HepG2 (cell line): ENCODE measurements at regions not wholly inside any gene's neighbourhood (a gene's known extent, or its start where the extent isn't known, plus 50 kb on each side); places are given as distances from the start of the nearest gene placed in this dataset.

ENCODE experiments used
- MIER3 ChIP-seq: IDR thresholded peaks from 2 replicates; pipeline ENCODE4 v1.6.1; 2016; ENCODE audit warnings: missing compliant biosample characterization, borderline replicate concordance
- RXRB ChIP-seq: IDR thresholded peaks from 2 replicates; pipeline ENCODE4 v1.6.1; 2016; ENCODE audit warnings: borderline replicate concordance, missing genetic modification reagents, missing compliant biosample characterization
- SP4 ChIP-seq: sonication (generic); formaldehyde crosslinking; IDR thresholded peaks from 2 replicates; pipeline ENCODE4 v1.8.1; 2023; ENCODE audit warnings: mild to moderate bottlenecking, missing genetic modification reagents
- ZNF124 ChIP-seq: sonication (generic); formaldehyde crosslinking; IDR thresholded peaks from 2 replicates; pipeline ENCODE4 v1.4.0; 2020; ENCODE audit warnings: missing genetic modification reagents
- ZNF615 ChIP-seq: sonication (generic); formaldehyde crosslinking; IDR thresholded peaks from 2 replicates; pipeline ENCODE4 v1.5.0; 2020; ENCODE audit warnings: mild to moderate bottlenecking, missing genetic modification reagents, borderline replicate concordance
- ZNF775 ChIP-seq: sonication (generic); formaldehyde crosslinking; IDR thresholded peaks from 2 replicates; pipeline ENCODE4 v1.4.0; 2020; ENCODE audit warnings: missing genetic modification reagents, mild to moderate bottlenecking, moderate library complexity, borderline replicate concordance
- TF ChIP-seq, protein P1 (sequence below): sonication (generic); formaldehyde crosslinking; IDR thresholded peaks from 2 replicates; pipeline ENCODE4 v1.4.0; 2020; ENCODE audit warnings: mild to moderate bottlenecking, missing genetic modification reagents
- TF ChIP-seq, protein P2 (sequence below): sonication (generic); formaldehyde crosslinking; IDR thresholded peaks from 2 replicates; pipeline ENCODE4 v1.4.0; 2020; ENCODE audit warnings: missing genetic modification reagents

DNA sequence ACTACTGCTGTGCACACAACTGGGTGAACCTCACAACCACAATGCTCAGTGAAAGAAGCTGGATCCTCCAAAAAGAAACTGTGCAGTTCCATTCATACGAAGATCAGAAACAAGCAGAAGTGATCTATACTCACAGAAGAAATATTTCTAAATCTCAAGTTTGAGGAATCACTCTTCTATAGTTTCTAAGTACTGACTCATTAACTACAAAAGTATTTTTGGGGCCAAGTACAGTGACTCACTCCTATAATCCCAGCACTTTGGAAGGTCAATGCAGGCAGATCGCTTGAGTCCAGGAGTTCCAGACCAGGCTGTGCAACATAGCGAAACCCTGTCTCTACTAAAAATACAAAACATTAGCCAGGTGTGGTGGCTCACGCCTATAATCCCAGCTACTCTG is 51.3 kb upstream of the RELL1 start (continued):
- TF ChIP-seq SP4 (CRISPR knock-in tag) = no peak
- no peak for TF ChIP-seq MIER3 (CRISPR knock-in tag)
- no peak for TF ChIP-seq ZNF615 (CRISPR knock-in tag)
- TF ChIP-seq ZNF775 = no peak
- TF ChIP-seq, protein P1, sequence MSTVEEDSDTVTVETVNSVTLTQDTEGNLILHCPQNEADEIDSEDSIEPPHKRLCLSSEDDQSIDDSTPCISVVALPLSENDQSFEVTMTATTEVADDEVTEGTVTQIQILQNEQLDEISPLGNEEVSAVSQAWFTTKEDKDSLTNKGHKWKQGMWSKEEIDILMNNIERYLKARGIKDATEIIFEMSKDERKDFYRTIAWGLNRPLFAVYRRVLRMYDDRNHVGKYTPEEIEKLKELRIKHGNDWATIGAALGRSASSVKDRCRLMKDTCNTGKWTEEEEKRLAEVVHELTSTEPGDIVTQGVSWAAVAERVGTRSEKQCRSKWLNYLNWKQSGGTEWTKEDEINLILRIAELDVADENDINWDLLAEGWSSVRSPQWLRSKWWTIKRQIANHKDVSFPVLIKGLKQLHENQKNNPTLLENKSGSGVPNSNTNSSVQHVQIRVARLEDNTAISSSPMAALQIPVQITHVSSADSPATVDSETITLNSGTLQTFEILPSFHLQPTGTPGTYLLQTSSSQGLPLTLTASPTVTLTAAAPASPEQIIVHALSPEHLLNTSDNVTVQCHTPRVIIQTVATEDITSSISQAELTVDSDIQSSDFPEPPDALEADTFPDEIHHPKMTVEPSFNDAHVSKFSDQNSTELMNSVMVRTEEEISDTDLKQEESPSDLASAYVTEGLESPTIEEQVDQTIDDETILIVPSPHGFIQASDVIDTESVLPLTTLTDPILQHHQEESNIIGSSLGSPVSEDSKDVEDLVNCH (CRISPR knock-in tag) = no peak
- no peak for TF ChIP-seq RXRB (CRISPR knock-in tag)
- TF ChIP-seq, protein P2, sequence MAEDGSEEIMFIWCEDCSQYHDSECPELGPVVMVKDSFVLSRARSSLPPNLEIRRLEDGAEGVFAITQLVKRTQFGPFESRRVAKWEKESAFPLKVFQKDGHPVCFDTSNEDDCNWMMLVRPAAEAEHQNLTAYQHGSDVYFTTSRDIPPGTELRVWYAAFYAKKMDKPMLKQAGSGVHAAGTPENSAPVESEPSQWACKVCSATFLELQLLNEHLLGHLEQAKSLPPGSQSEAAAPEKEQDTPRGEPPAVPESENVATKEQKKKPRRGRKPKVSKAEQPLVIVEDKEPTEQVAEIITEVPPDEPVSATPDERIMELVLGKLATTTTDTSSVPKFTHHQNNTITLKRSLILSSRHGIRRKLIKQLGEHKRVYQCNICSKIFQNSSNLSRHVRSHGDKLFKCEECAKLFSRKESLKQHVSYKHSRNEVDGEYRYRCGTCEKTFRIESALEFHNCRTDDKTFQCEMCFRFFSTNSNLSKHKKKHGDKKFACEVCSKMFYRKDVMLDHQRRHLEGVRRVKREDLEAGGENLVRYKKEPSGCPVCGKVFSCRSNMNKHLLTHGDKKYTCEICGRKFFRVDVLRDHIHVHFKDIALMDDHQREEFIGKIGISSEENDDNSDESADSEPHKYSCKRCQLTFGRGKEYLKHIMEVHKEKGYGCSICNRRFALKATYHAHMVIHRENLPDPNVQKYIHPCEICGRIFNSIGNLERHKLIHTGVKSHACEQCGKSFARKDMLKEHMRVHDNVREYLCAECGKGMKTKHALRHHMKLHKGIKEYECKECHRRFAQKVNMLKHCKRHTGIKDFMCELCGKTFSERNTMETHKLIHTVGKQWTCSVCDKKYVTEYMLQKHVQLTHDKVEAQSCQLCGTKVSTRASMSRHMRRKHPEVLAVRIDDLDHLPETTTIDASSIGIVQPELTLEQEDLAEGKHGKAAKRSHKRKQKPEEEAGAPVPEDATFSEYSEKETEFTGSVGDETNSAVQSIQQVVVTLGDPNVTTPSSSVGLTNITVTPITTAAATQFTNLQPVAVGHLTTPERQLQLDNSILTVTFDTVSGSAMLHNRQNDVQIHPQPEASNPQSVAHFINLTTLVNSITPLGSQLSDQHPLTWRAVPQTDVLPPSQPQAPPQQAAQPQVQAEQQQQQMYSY (CRISPR knock-in tag) = no peak
- no peak for TF ChIP-seq ZNF124 (CRISPR knock-in tag)
